Osteoblast (primary cell): ENCODE measurements at regions not wholly inside any gene's neighbourhood (a gene's known extent, or its start where the extent isn't known, plus 50 kb on each side); places are given as distances from the start of the nearest gene placed in this dataset.

ENCODE experiments used
- DNase-seq: peaks from one replicate; pipeline ENCODE4 v3.0.0; 2011; ENCODE audit warnings: low spot score, mixed read lengths; ENCODE audit not compliant: insufficient read length; ENCODE audit errors: missing footprints
- H2AFZ ChIP-seq: 2 replicates; pipeline ENCODE4 v1.6.0; 2011; ENCODE audit warnings: mild to moderate bottlenecking, low read length
- H3K27ac ChIP-seq: 2 replicates; pipeline ENCODE4 v1.5.1; 2011; ENCODE audit warnings: mild to moderate bottlenecking, low read depth, low read length, moderate library complexity
- H3K27me3 ChIP-seq: 2 replicates; pipeline ENCODE4 v1.6.0; 2012; ENCODE audit warnings: mild to moderate bottlenecking, control low read depth, inconsistent platforms, low read length, moderate library complexity; ENCODE audit not compliant: insufficient read depth
- H3K36me3 ChIP-seq: 2 replicates; pipeline ENCODE4 v1.5.1; 2011; ENCODE audit warnings: mild to moderate bottlenecking, low read length, control low read depth, moderate library complexity; ENCODE audit not compliant: insufficient read depth
- H3K4me1 ChIP-seq: 2 replicates; pipeline ENCODE4 v1.5.1; 2011; ENCODE audit warnings: mild to moderate bottlenecking, low read length, control low read depth, moderate library complexity; ENCODE audit not compliant: insufficient read depth
- H3K4me2 ChIP-seq: 2 replicates; pipeline ENCODE4 v1.6.0; 2011; ENCODE audit warnings: mild to moderate bottlenecking, low read length; ENCODE audit not compliant: insufficient read depth
- H3K4me3 ChIP-seq: fragments of 200-600 bp; sonication (generic); 3 replicates; pipeline ENCODE4 v1.5.1; 2012; ENCODE audit warnings: mild to moderate bottlenecking, low read length, inconsistent platforms; ENCODE audit not compliant: insufficient read depth
- H3K79me2 ChIP-seq: 2 replicates; pipeline ENCODE4 v1.6.0; 2012; ENCODE audit warnings: mild to moderate bottlenecking, low read length, control low read depth, inconsistent platforms; ENCODE audit not compliant: insufficient read depth
- H3K9me3 ChIP-seq: 2 replicates; pipeline ENCODE4 v1.5.1; 2011; ENCODE audit warnings: low read depth, low read length, control low read depth
- H4K20me1 ChIP-seq: 2 replicates; pipeline ENCODE4 v1.6.0; 2012; ENCODE audit warnings: mild to moderate bottlenecking, low read length, control low read depth; ENCODE audit not compliant: insufficient read depth
- TF ChIP-seq, protein P1 (sequence below): IDR thresholded peaks from 2 replicates; pipeline ENCODE4 v1.5.1; 2011; ENCODE audit warnings: mild to moderate bottlenecking, low read depth, low read length, moderate library complexity; ENCODE audit errors: extremely low read depth

GRCh38 chr2:224640679-224641078 is 55.5 kb upstream of the CUL3 start:
- H3K4me1 ChIP-seq, result no peaks in the 10 kb centered on the region
- H3K4me3 ChIP-seq, result no peak overlapping the region
- no peak for DNase-seq
- H3K27ac ChIP-seq, result no peak overlapping the region
- H3K36me3 ChIP-seq, result no peaks in the 10 kb centered on the region
- H3K9me3 ChIP-seq, result no peaks in the 10 kb centered on the region
- H3K4me2 ChIP-seq, result no peak overlapping the region
- H3K79me2 ChIP-seq, result no peaks in the 10 kb centered on the region
- H4K20me1 ChIP-seq, result no peaks in the 10 kb centered on the region
- TF ChIP-seq, protein P1, sequence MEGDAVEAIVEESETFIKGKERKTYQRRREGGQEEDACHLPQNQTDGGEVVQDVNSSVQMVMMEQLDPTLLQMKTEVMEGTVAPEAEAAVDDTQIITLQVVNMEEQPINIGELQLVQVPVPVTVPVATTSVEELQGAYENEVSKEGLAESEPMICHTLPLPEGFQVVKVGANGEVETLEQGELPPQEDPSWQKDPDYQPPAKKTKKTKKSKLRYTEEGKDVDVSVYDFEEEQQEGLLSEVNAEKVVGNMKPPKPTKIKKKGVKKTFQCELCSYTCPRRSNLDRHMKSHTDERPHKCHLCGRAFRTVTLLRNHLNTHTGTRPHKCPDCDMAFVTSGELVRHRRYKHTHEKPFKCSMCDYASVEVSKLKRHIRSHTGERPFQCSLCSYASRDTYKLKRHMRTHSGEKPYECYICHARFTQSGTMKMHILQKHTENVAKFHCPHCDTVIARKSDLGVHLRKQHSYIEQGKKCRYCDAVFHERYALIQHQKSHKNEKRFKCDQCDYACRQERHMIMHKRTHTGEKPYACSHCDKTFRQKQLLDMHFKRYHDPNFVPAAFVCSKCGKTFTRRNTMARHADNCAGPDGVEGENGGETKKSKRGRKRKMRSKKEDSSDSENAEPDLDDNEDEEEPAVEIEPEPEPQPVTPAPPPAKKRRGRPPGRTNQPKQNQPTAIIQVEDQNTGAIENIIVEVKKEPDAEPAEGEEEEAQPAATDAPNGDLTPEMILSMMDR, result no peak
- peaks cover 7% of the 10 kb centered on the region for H3K27me3 ChIP-seq
- no peak overlapping the region for H2AFZ ChIP-seq

GRCh38 chr2:224638301-224638823 is 53.2 kb upstream of the CUL3 start:
- no peaks in the 10 kb centered on the region for H3K79me2 ChIP-seq
- no peaks in the 10 kb centered on the region for H3K4me1 ChIP-seq

More at GRCh38 chr2:224638301-224638823, 53.2 kb upstream of the CUL3 start:
- no peak overlapping the region for H3K4me3 ChIP-seq
- TF ChIP-seq, protein P1, result no peak
- H4K20me1 ChIP-seq, result no peaks in the 10 kb centered on the region
- no peak for DNase-seq
- peaks cover 7% of the 10 kb centered on the region for H3K27me3 ChIP-seq
- H3K27ac ChIP-seq, result no peak overlapping the region
- H3K9me3 ChIP-seq, result no peaks in the 10 kb centered on the region
- no peaks in the 10 kb centered on the region for H3K36me3 ChIP-seq
- no peak overlapping the region for H2AFZ ChIP-seq
- no peak overlapping the region for H3K4me2 ChIP-seq
